ENCODE measurements at regions not wholly inside any gene's neighbourhood (a gene's known extent, or its start where the extent isn't known, plus 50 kb on each side); places are given as distances from the start of the nearest gene placed in this dataset.
"Not testable (repeated sequence)": the region's sequence is repeated elsewhere in the genome, so short reads cannot be mapped to it uniquely, and the experiment has no call there.

GRCh38 chr4:3634894-3635820 lies 102.9 kb upstream of the LRPAP1 start:
- H3K36me3 ChIP-seq (ENCODE audit: low read length): no peaks in the 10 kb centered on the region
- H3K27ac ChIP-seq (ENCODE audit: low read depth, low read length): no peak overlapping the region
- no peak overlapping the region for H2AFZ ChIP-seq (ENCODE audit: low read depth, low read length, severe bottlenecking)
- H3K27me3 ChIP-seq (ENCODE audit: low read length): no peaks in the 10 kb centered on the region
- H3F3A ChIP-seq (ENCODE audit: insufficient read depth): no peaks in the 10 kb centered on the region
- TF ChIP-seq CTCF (IDR thresholded peaks at IDR 0.05; ENCODE audit: insufficient read depth, low read length, poor library complexity, severe bottlenecking): no peak
- TF ChIP-seq EZH2phosphoT487 (conservative IDR thresholded peaks at IDR 0.05; ENCODE audit: low read length): no peak
- no peaks in the 10 kb centered on the region for H3K79me2 ChIP-seq (ENCODE audit: insufficient read depth, low read length)
- H3K4me2 ChIP-seq (ENCODE audit: low read depth, low read length, poor library complexity, severe bottlenecking): no peak overlapping the region
- no peak overlapping the region for H3K9ac ChIP-seq (ENCODE audit: low read length)
- H4K20me1 ChIP-seq (ENCODE audit: low read depth, low read length): no peaks in the 10 kb centered on the region
- no peak overlapping the region for H3K4me3 ChIP-seq (ENCODE audit: insufficient read depth, low read length, poor library complexity, severe bottlenecking)
- H3K9me2 ChIP-seq (replicated peaks; ENCODE audit: insufficient read depth, low read length): no peaks in the 10 kb centered on the region
- H3K9me3 ChIP-seq (ENCODE audit: insufficient read depth, low read length): no peaks in the 10 kb centered on the region

GRCh38 chr4:3634281-3634857 lies 102.1 kb upstream of the LRPAP1 start:
- Histone ChIP-seq H3K36me3 (ENCODE audit: low read length) (no peaks in the 10 kb centered on the region), H3K27me3 (ENCODE audit: low read length) (no peaks in the 10 kb centered on the region), H3K27ac (ENCODE audit: low read depth, low read length) (no peak overlapping the region), H2AFZ (ENCODE audit: low read depth, low read length, severe bottlenecking) (no peak overlapping the region), H3K9ac (ENCODE audit: low read length) (no peak overlapping the region), H3K9me3 (ENCODE audit: insufficient read depth, low read length) (no peaks in the 10 kb centered on the region), H4K20me1 (ENCODE audit: low read depth, low read length) (no peaks in the 10 kb centered on the region), H3K4me2 (ENCODE audit: low read depth, low read length, poor library complexity, severe bottlenecking) (no peak overlapping the region), H3F3A (ENCODE audit: insufficient read depth) (no peaks in the 10 kb centered on the region), H3K79me2 (ENCODE audit: insufficient read depth, low read length) (no peaks in the 10 kb centered on the region), H3K9me2 (replicated peaks; ENCODE audit: insufficient read depth, low read length) (no peaks in the 10 kb centered on the region), H3K4me3 (ENCODE audit: insufficient read depth, low read length, poor library complexity, severe bottlenecking) (no peak overlapping the region)
- TF ChIP-seq CTCF (IDR thresholded peaks at IDR 0.05; ENCODE audit: insufficient read depth, low read length, poor library complexity, severe bottlenecking) (no peak), EZH2phosphoT487 (conservative IDR thresholded peaks at IDR 0.05; ENCODE audit: low read length) (no peak)

GRCh38 chr4:3633277-3633676 lies 101.1 kb upstream of the LRPAP1 start:
- H3K9me2 ChIP-seq (replicated peaks; ENCODE audit: insufficient read depth, low read length); H3K9me3 ChIP-seq (ENCODE audit: insufficient read depth, low read length); H2AFZ ChIP-seq (ENCODE audit: low read depth, low read length, severe bottlenecking); H3K9ac ChIP-seq (ENCODE audit: low read length); H3K4me2 ChIP-seq (ENCODE audit: low read depth, low read length, poor library complexity, severe bottlenecking); H3K79me2 ChIP-seq (ENCODE audit: insufficient read depth, low read length); H3K27me3 ChIP-seq (ENCODE audit: low read length); H4K20me1 ChIP-seq (ENCODE audit: low read depth, low read length); H3K27ac ChIP-seq (ENCODE audit: low read depth, low read length); H3F3A ChIP-seq (ENCODE audit: insufficient read depth); H3K4me3 ChIP-seq (ENCODE audit: insufficient read depth, low read length, poor library complexity, severe bottlenecking); H3K36me3 ChIP-seq (ENCODE audit: low read length): not testable (repeated sequence)

GRCh38 chr4:3632794-3633193 lies 100.6 kb upstream of the LRPAP1 start:
- H3K4me3 ChIP-seq (ENCODE audit: insufficient read depth, low read length, poor library complexity, severe bottlenecking); H3K4me2 ChIP-seq (ENCODE audit: low read depth, low read length, poor library complexity, severe bottlenecking); H3F3A ChIP-seq (ENCODE audit: insufficient read depth); H3K36me3 ChIP-seq (ENCODE audit: low read length); H3K9me3 ChIP-seq (ENCODE audit: insufficient read depth, low read length); H3K9me2 ChIP-seq (replicated peaks; ENCODE audit: insufficient read depth, low read length); H3K9ac ChIP-seq (ENCODE audit: low read length); H4K20me1 ChIP-seq (ENCODE audit: low read depth, low read length); H3K27ac ChIP-seq (ENCODE audit: low read depth, low read length); H2AFZ ChIP-seq (ENCODE audit: low read depth, low read length, severe bottlenecking); H3K79me2 ChIP-seq (ENCODE audit: insufficient read depth, low read length); H3K27me3 ChIP-seq (ENCODE audit: low read length): not testable (repeated sequence)

- H3K4me2 ChIP-seq (ENCODE audit: low read depth, low read length, poor library complexity, severe bottlenecking); H3K79me2 ChIP-seq (ENCODE audit: insufficient read depth, low read length); H3K36me3 ChIP-seq (ENCODE audit: low read length); H4K20me1 ChIP-seq (ENCODE audit: low read depth, low read length); H3K27ac ChIP-seq (ENCODE audit: low read depth, low read length); H2AFZ ChIP-seq (ENCODE audit: low read depth, low read length, severe bottlenecking); H3K9ac ChIP-seq (ENCODE audit: low read length); H3K9me3 ChIP-seq (ENCODE audit: insufficient read depth, low read length); H3F3A ChIP-seq (ENCODE audit: insufficient read depth); H3K9me2 ChIP-seq (replicated peaks; ENCODE audit: insufficient read depth, low read length); H3K27me3 ChIP-seq (ENCODE audit: low read length); H3K4me3 ChIP-seq (ENCODE audit: insufficient read depth, low read length, poor library complexity, severe bottlenecking): not testable (repeated sequence)
Observed at GRCh38 chr4:3631544-3632266, 99.5 kb upstream of the LRPAP1 start.

All from SU-DHL-6 (cell line).